Hematopoietic multipotent progenitor cell treated with erythropoietin and hydrocortisone succinate and interleukin-3 and kit ligand, for 17 days (in vitro differentiated cells): ENCODE measurements at regions not wholly inside any gene's neighbourhood (a gene's known extent, or its start where the extent isn't known, plus 50 kb on each side); places are given as distances from the start of the nearest gene placed in this dataset.

Experiments
- DNase-seq: peaks from one replicate; pipeline ENCODE4 v3.0.0-alpha.2; 2015; ENCODE audit warnings: low spot score

DNA sequence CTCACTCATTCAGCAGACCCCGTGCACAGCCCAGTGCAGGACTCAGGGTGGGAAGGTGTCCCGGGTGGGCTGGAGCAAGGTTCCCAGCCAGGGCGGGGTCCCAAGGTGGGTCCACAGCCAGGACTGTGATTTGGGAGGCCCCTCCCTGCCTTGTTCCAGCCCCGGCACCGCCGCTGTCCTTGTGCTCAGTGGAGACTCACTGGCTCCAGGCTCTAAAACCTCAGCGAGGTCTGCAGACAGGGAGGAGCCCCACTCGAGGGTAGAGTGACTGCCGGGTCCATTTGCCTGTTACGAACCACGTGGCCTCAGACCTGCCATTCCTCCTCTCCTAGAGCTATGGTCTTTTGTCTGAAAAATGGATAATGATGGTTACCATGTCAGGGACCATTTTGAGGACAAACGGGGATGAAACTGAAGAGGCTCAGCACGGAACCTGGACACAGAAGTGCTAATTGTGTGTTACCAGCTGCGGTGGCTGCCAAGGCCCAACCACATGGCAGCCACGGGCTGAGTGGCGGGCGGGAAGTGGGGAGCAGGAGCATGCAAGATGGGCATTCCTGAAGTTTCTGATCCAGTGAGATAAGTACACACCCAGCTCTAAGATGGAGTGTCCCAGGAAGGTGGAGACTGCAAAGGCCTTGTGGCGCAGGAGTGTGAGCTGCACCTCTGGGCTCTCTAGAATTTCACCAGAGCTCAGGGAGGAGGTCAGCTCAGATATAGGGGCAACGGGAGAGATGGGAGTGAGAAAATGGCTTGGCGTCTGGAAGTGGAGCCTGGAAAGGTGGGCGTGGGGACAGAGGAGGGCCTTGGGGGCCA is 317.6 kb downstream of the SEC14L1 start:
- DNase-seq = no peak

GRCh38 chr17:77459018-77459755 is 318.4 kb downstream of the SEC14L1 start:
- no peak for DNase-seq

- DNase-seq = no peak
These were observed 319.8 kb downstream of the SEC14L1 start for GRCh38 chr17:77460514-77461046.

- DNase-seq = no peak
These were observed 320.7 kb downstream of the SEC14L1 start for GRCh38 chr17:77461277-77462057.

- DNase-seq = no peak
These were observed 321.3 kb downstream of the SEC14L1 start for GRCh38 chr17:77462090-77462489.

GRCh38 chr17:77462553-77463497 is 322.1 kb downstream of the SEC14L1 start:
- DNase-seq = no peak

DNA sequence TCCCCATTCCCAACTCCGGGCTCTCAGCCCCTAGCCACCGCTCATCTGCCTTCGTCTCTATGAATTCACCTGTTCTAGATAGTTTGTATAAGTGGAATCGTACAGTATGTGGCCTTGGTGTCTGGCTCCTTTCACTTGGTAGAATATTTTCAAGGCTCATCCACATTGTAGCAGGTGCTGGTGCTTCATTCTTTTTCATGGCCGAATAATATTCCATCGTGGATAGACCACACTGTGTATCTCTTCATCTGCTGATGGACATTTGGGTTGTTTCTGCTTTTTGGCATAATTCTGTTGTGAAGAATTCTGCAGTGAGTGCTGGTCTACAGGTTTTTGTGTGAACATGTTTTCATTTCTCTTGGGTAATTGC is 324.2 kb downstream of the SEC14L1 start:
- DNase-seq = no peak

GRCh38 chr17:77465358-77466041 is 324.7 kb downstream of the SEC14L1 start:
- DNase-seq = no peak

DNA sequence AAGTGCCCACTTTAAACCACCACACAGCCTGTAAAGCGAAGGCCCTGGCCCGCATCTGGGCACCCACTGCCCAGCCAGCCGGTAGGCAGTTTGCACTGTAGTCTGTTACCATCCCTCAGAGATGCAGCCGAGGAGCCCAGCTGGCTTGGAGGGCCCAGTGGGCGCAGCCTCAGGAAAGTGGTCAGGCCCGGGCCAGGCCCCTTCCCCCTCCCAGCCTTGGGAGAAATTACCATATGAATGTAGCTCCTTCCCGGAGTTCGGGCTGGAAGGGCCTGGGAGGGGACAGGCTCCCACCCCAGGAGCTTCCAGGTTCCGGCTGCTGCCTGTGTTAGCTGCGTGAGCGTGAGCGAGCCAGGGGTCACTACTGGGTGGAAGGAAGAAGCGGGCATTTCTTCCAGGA is 325.4 kb downstream of the SEC14L1 start:
- no peak for DNase-seq

DNA sequence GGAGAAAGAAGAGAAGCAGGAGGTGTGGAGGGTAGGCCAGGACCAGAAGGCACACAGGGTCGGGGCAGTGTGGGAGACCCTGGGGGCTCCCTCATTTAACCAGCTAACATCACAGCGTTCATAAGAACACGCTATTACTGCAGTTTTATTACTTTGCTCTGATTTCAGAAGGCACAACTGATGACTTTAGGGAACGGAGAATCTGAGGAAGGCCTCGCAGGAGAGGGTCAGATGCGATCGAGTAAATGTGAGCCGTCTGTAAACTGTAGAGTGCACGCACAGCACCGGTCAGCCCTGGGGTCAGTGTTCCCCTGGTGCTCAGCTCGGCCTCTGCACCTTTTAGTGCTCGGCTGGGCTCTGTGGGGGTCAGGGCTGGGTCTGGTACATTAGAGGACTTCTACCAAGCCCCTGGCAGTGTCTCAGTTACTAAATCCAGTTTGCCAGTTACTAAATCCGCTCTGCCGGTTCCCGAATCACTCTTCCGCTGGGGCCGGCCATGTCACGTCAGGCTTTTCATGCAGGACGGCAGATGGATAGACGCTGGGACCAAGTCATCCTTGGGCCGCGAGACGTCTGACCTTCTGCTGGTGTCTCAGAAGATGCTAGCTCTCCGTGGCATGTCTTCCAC is 325.9 kb downstream of the SEC14L1 start:
- DNase-seq = no peak

- no peak for DNase-seq
These were observed 326.8 kb downstream of the SEC14L1 start for GRCh38 chr17:77467521-77467920.

- DNase-seq = no peak
These were observed 328.1 kb downstream of the SEC14L1 start for GRCh38 chr17:77468897-77469296.

DNA sequence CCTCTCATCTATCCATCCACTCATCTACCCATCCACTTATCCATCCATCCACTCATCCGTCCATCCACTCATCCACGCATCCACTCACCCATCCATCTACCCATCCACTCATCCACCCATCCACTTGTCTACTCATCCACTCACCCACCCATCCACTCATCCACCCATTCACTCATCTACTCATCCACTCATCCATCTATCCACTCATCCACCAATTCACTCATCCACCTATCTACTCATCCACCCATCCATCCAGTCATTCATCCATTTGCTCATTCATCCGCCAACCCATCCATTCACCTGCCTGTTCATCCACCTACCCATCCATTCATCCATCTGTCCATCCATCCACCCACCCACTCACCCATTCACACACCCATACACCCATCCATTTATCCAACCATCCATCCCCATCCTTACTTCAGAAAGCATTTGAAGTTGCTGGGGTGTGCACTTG is 329.6 kb downstream of the SEC14L1 start:
- DNase-seq = no peak

DNA sequence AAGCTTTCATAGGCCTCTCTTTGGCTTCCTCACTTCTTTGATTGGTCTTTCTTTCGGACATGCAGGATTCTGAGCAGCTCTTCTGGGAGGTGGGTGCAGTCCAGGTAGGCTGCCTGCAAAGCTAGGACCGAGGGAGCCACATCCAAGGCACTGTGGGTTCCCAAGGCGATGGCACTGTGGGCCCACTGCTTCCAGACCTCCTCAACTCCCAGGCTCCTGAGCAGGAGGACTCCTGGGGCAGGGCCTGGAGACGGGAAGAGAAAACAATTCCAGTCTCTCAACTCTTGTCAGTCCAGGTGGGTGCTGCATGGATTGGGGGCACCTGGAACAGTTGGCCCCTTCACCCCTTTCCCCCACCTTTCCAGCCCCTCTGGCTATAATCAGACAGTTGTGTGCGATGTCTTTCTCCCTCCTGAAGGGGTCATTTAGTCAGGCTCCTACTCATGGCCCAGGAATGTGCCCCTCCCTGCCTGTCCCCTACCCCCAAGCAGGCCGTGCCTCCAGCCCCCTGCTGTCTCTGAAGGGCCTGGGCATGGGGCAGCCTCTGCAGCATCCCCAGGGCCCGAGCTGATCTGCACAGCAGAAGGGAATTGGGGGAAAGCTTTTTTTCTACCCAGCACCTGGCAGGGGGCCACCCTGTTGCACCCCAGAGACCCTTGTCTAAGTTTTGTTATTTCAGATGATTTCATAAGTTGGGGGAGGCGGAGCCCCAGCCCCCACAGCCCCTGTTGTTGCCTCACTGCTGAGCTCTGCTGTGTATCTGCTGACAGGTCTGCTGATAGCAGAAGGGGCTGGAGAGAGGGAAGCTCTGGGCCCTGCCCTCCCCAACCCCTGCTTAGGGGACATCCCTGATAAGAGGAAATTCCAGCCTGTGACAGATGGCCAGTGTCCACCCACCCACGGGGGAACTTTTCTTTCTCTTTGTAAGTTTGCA is 330.3 kb downstream of the SEC14L1 start:
- DNase-seq = no peak

- DNase-seq = no peak
These were observed 331.3 kb downstream of the SEC14L1 start for GRCh38 chr17:77471984-77472461.

- DNase-seq = no peak
These were observed 331.9 kb downstream of the SEC14L1 start for GRCh38 chr17:77472468-77473310.

DNA sequence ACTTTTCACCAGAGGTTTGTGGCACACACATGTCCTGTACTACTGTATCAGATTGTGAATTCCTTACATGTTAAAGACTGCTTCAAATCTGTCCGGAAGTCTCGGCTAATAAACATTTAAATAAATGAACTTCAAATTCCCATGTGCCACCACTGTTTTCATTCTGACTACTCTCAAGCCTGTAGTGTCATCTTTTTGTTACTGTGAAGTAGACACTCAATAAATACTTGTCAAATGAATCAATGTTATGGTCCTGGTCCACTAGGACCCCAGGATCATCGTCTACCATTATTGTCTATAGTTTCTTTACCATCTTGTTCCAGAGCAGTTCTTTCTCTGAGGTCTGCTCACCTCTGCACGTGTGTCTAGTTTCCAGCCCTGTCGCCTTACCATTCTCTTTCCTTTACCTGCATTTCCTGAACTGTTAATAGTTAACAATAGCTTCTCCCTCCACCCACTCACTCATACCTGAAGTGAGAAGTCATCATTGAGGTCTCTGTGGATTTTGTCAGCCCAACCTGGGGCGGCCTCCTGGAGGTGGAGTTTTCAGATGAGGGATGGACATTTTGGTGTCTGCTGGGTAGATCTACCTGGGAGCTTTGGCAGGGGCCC is 333.0 kb downstream of the SEC14L1 start:
- no peak for DNase-seq
